ENCODE measurements at regions not wholly inside any gene's neighbourhood (a gene's known extent, or its start where the extent isn't known, plus 50 kb on each side); places are given as distances from the start of the nearest gene placed in this dataset.

DNA sequence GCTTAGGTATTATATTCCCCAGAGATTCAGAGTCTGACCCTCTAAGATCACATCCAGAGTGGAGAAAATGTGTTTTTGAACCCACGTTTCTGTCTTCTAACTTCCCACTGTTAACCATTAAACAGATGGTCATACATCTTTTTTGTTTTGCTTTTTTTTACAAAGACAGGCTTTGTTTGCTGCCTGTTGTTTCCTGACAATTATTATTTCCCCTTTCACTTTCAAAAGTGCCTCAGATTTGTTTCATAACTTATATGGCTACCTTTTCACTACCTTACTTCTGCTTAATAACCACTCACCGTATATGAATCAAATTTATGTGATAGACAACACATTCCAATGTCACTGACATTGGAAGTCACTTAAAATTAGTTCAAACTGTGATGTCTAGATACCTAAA is 142.2 kb downstream of the HS3ST1 start:
- no peak for TF ChIP-seq ZNF384 (IDR thresholded peaks at IDR 0.05)
- no peak for TF ChIP-seq TARDBP (IDR thresholded peaks at IDR 0.05)
- TF ChIP-seq FOXM1 (IDR thresholded peaks at IDR 0.05; ENCODE audit: borderline replicate concordance) = no peak
- no peak for TF ChIP-seq HDGF (IDR thresholded peaks at IDR 0.05; ENCODE audit: borderline replicate concordance)
- no peak for TF ChIP-seq BHLHE40 (IDR thresholded peaks at IDR 0.05; ENCODE audit: borderline replicate concordance)
- no peak for TF ChIP-seq LEF1 (IDR thresholded peaks at IDR 0.05; ENCODE audit: borderline replicate concordance)
- no peak for TF ChIP-seq SP1 (IDR thresholded peaks at IDR 0.05)
- TF ChIP-seq ELF4 (IDR thresholded peaks at IDR 0.05) = no peak
- TF ChIP-seq NFRKB (IDR thresholded peaks at IDR 0.05) = no peak
- no peak for TF ChIP-seq FOXK2 (IDR thresholded peaks at IDR 0.05)
- TF ChIP-seq FOXA1 (IDR thresholded peaks at IDR 0.05) = no peak
- no peak for TF ChIP-seq ARNT (IDR thresholded peaks at IDR 0.05)
- TF ChIP-seq, protein P1, sequence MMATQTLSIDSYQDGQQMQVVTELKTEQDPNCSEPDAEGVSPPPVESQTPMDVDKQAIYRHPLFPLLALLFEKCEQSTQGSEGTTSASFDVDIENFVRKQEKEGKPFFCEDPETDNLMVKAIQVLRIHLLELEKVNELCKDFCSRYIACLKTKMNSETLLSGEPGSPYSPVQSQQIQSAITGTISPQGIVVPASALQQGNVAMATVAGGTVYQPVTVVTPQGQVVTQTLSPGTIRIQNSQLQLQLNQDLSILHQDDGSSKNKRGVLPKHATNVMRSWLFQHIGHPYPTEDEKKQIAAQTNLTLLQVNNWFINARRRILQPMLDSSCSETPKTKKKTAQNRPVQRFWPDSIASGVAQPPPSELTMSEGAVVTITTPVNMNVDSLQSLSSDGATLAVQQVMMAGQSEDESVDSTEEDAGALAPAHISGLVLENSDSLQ (IDR thresholded peaks at IDR 0.05) = no peak

All from HEK293T (cell line).